GM12878 (cell line): ENCODE measurements at regions not wholly inside any gene's neighbourhood (a gene's known extent, or its start where the extent isn't known, plus 50 kb on each side); places are given as distances from the start of the nearest gene placed in this dataset.

ENCODE experiments used
- ATAC-seq: fragments of 200-7000 bp; cut with Tn5 transposase; 3 replicates; pipeline ENCODE4 v1.9.1; 2020; ENCODE audit warnings: mild to moderate bottlenecking, moderate library complexity
- BruUV-seq: library from RNA; stranded (reverse); fragments of 400-500 nt; replicated peaks from 2 replicates; lab custom pipeline; 2021; lab: Mats Ljungman, UMichigan
- CTCF ChIA-PET: fragments of 300-600 bp; sonication (Branson Sonifier 250); formaldehyde crosslinking; extraction: SDS; loops from one replicate; lab custom pipeline; 2021; ENCODE audit warnings: inconsistent platforms; lab: Yijun Ruan, JAX
- POLR2A ChIA-PET: fragments of 350-600 bp; formaldehyde crosslinking; extraction: SDS; loops from one replicate; lab custom pipeline; 2021; ENCODE audit warnings: inconsistent platforms; lab: Charles Lee
- RAD21 ChIA-PET: fragments of 300-600 bp; sonication (Branson Sonifier 250); formaldehyde crosslinking; loops from one replicate; lab custom pipeline; 2023; ENCODE audit warnings: antibody characterized with exemption; ENCODE audit not compliant: unreplicated experiment; lab: Charles Lee
- SMC1A ChIA-PET: fragments of 300-600 bp; sonication (Branson Sonifier 250); formaldehyde crosslinking; loops from one replicate; lab custom pipeline; 2023; ENCODE audit not compliant: unreplicated experiment, uncharacterized antibody; lab: Charles Lee
- DNase-seq: peaks from one replicate; pipeline ENCODE4 v3.0.0-alpha.2; 2011; ENCODE audit warnings: low read depth, low spot score
- FAIRE-seq: peaks from 3 replicates; lab custom pipeline; 2011; peaks lifted over from hg19 to GRCh38; lab: Jason Lieb, UNC
- H2AFZ ChIP-seq: 2 replicates; pipeline ENCODE4 v1.6.0; 2011; ENCODE audit warnings: low read depth, low read length, control low read depth; ENCODE audit not compliant: control insufficient read depth
- H3K27ac ChIP-seq: 2 replicates; pipeline ENCODE4 v1.5.1; 2011; ENCODE audit warnings: control low read depth; ENCODE audit not compliant: control insufficient read depth, insufficient read depth
- H3K27me3 ChIP-seq, 2 experiments: replicated peaks in 1 of 2; 2 replicates each; pipeline versions ENCODE4 v1.6.0 to v1.6.1; 2011; ENCODE audit warnings: low read length in 1 of 2; ENCODE audit not compliant: control insufficient read depth in 2 of 2, insufficient read depth in 2 of 2
- H3K36me3 ChIP-seq, 2 experiments: 2 replicates each; pipeline ENCODE4 v1.5.1; 2011; ENCODE audit warnings: low read length in 1 of 2; ENCODE audit not compliant: control insufficient read depth in 2 of 2, insufficient read depth in 2 of 2
- H3K4me1 ChIP-seq: 2 replicates; pipeline ENCODE4 v1.6.1; 2011; ENCODE audit warnings: mild to moderate bottlenecking, low read length, moderate library complexity, mixed read lengths; ENCODE audit not compliant: control insufficient read depth, insufficient read depth
- H3K4me2 ChIP-seq: 2 replicates; pipeline ENCODE4 v1.6.0; 2011; ENCODE audit warnings: control low read depth; ENCODE audit not compliant: control insufficient read depth, insufficient read depth
- H3K4me3 ChIP-seq: fragments of 200-600 bp; sonication (generic); 2 replicates; pipeline ENCODE4 v1.5.1; 2016
- H3K79me2 ChIP-seq: 2 replicates; pipeline ENCODE4 v1.6.0; 2011; ENCODE audit warnings: low read length; ENCODE audit not compliant: control insufficient read depth, insufficient read depth
- H3K9ac ChIP-seq: 2 replicates; pipeline ENCODE4 v1.8.0; 2011; ENCODE audit warnings: low read length, control low read depth, mixed read lengths; ENCODE audit not compliant: control insufficient read depth, insufficient read depth
- H3K9me3 ChIP-seq: replicated peaks from 3 replicates; pipeline ENCODE4 v1.5.1; 2011; ENCODE audit warnings: mild to moderate bottlenecking, low read length; ENCODE audit not compliant: control insufficient read depth, insufficient read depth
- H4K20me1 ChIP-seq: 2 replicates; pipeline ENCODE4 v1.6.0; 2011; ENCODE audit not compliant: control insufficient read depth, insufficient read depth
- ATF3 ChIP-seq: IDR thresholded peaks from 2 replicates; pipeline ENCODE4 v1.6.1; 2011; ENCODE audit warnings: low read depth, mild to moderate bottlenecking, low read length, moderate library complexity, borderline replicate concordance; ENCODE audit errors: extremely low read depth
- DPF2 ChIP-seq: fragments of 450-650 bp; IDR thresholded peaks from 2 replicates; pipeline ENCODE4 v1.6.1; 2017; ENCODE audit warnings: mild to moderate bottlenecking
- FOXM1 ChIP-seq: IDR thresholded peaks from 2 replicates; pipeline ENCODE4 v1.6.1; 2012; ENCODE audit warnings: low read depth, mild to moderate bottlenecking, inconsistent platforms, low read length, moderate library complexity
- IKZF1 ChIP-seq: fragments of 450-650 bp; conservative IDR thresholded peaks from 2 replicates; pipeline ENCODE4 v1.6.1; 2017; ENCODE audit warnings: antibody characterized with exemption, mild to moderate bottlenecking
- MYB ChIP-seq: fragments of 150-350 bp; IDR thresholded peaks from 2 replicates; pipeline ENCODE4 v1.6.1; 2014; ENCODE audit warnings: mild to moderate bottlenecking, low read depth, low read length, borderline replicate concordance
- POLR2A ChIP-seq: IDR thresholded peaks from 2 replicates; pipeline ENCODE4 v1.6.1; 2011; ENCODE audit warnings: low read depth, mild to moderate bottlenecking, low read length
- RB1 ChIP-seq: fragments of 450-650 bp; formaldehyde crosslinking; IDR thresholded peaks from 2 replicates; pipeline ENCODE4 v1.6.1; 2017; ENCODE audit warnings: mild to moderate bottlenecking, borderline replicate concordance
- RBBP5 ChIP-seq: fragments of 200-600 bp; sonication (generic); conservative IDR thresholded peaks from 2 replicates; pipeline ENCODE4 v1.6.1; 2016
- SMARCA5 ChIP-seq: fragments of 450-650 bp; IDR thresholded peaks from 2 replicates; pipeline ENCODE4 v1.6.1; 2017; ENCODE audit warnings: mild to moderate bottlenecking
- SPI1 ChIP-seq: IDR thresholded peaks from 2 replicates; pipeline ENCODE4 v1.6.1; 2011; ENCODE audit warnings: low read depth, mild to moderate bottlenecking, low read length, moderate library complexity, borderline replicate concordance; ENCODE audit not compliant: insufficient read depth
- WRNIP1 ChIP-seq: IDR thresholded peaks from 2 replicates; pipeline ENCODE4 v1.6.1; 2011; ENCODE audit warnings: low read depth, low read length, improper control_type of control experiment, borderline replicate concordance
- WGBS: methylation state at CpG from one replicate; pipeline ENCODE4 v1.1.6; 2016; ENCODE audit warnings: low lambda C conversion rate; ENCODE audit not compliant: insufficient replicate concordance, insufficient coverage; ENCODE audit errors: missing lambda C conversion rate; 5-methylcytosine and 5-hydroxymethylcytosine counted together
- in situ Hi-C: fragments of 300-500 bp; cut with MboI; formaldehyde crosslinking; loops from 9 replicates; pipeline ENCODE4 v1.14.3; 2018; ENCODE audit warnings: mixed read lengths
- intact Hi-C: fragments of 100-400 bp; cut with micrococcal nuclease; formaldehyde crosslinking; loops from one replicate; pipeline ENCODE4 v1.14.2; 2022; ENCODE audit not compliant: unreplicated experiment
- TF ChIP-seq, protein P1 (sequence below): fragments of 450-650 bp; IDR thresholded peaks from 2 replicates; pipeline ENCODE4 v1.6.1; 2016; ENCODE audit warnings: mild to moderate bottlenecking, moderate library complexity, borderline replicate concordance
- TF ChIP-seq, protein P2 (sequence below), 3 experiments: IDR thresholded peaks in 2 of 3; conservative IDR thresholded peaks in 1 of 3; 2 replicates each; pipeline ENCODE4 v1.5.1; 2011; ENCODE audit warnings: low read depth in 3 of 3, low read length in 3 of 3, mild to moderate bottlenecking in 3 of 3, control low read depth in 2 of 3, moderate library complexity in 2 of 3, inconsistent platforms in 1 of 3, mixed read lengths in 1 of 3; ENCODE audit not compliant: control insufficient read depth in 2 of 3, insufficient read depth in 1 of 3; ENCODE audit errors: extremely low read depth in 1 of 3
- TF ChIP-seq, protein P3 (sequence below): IDR thresholded peaks from 2 replicates; pipeline ENCODE4 v1.6.1; 2012; ENCODE audit warnings: low read depth, low read length, improper control_type of control experiment

- 93% methylated on average over 7 of the region's 7 CpGs for WGBS
- Histone ChIP-seq H4K20me1 (no peaks in the 10 kb centered on the region), H2AFZ (no peak overlapping the region), H3K4me3 (no peak overlapping the region), H3K27me3 (no peaks in the 10 kb centered on the region), H3K4me2 (no peak overlapping the region), H3K4me1 (no peaks in the 10 kb centered on the region), H3K79me2 (no peaks in the 10 kb centered on the region), H3K36me3 (no peaks in the 10 kb centered on the region), H3K9ac (no peak overlapping the region), H3K9me3 (no peaks in the 10 kb centered on the region)
- intact Hi-C loops: no loop called here
- SMC1A ChIA-PET: interaction anchor here (0.6 kb wide), 1 partner anchor 235 kb away, joined by 4 read pairs; no protein-coding TSS in a partner anchor
- BruUV-seq: no TSS peak
- CTCF ChIA-PET: interaction anchor here (1.0 to 3.0 kb wide), 3 partner anchors 8 to 396 kb away, joined by 5 to 9 read pairs (median 5); partner anchors contain the start of gene TRIB2
- in situ Hi-C loops: no loop called here
- RAD21 ChIA-PET: no interaction called here
- POLR2A ChIA-PET: no interaction called here
- DNase-seq (no peak), FAIRE-seq (no peak), ATAC-seq (no peak)
- no peak for TF ChIP-seq MYB
- TF ChIP-seq, protein P1, sequence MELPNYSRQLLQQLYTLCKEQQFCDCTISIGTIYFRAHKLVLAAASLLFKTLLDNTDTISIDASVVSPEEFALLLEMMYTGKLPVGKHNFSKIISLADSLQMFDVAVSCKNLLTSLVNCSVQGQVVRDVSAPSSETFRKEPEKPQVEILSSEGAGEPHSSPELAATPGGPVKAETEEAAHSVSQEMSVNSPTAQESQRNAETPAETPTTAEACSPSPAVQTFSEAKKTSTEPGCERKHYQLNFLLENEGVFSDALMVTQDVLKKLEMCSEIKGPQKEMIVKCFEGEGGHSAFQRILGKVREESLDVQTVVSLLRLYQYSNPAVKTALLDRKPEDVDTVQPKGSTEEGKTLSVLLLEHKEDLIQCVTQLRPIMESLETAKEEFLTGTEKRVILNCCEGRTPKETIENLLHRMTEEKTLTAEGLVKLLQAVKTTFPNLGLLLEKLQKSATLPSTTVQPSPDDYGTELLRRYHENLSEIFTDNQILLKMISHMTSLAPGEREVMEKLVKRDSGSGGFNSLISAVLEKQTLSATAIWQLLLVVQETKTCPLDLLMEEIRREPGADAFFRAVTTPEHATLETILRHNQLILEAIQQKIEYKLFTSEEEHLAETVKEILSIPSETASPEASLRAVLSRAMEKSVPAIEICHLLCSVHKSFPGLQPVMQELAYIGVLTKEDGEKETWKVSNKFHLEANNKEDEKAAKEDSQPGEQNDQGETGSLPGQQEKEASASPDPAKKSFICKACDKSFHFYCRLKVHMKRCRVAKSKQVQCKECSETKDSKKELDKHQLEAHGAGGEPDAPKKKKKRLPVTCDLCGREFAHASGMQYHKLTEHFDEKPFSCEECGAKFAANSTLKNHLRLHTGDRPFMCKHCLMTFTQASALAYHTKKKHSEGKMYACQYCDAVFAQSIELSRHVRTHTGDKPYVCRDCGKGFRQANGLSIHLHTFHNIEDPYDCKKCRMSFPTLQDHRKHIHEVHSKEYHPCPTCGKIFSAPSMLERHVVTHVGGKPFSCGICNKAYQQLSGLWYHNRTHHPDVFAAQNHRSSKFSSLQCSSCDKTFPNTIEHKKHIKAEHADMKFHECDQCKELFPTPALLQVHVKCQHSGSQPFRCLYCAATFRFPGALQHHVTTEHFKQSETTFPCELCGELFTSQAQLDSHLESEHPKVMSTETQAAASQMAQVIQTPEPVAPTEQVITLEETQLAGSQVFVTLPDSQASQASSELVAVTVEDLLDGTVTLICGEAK: no peak
- TF ChIP-seq SPI1: no peak
- TF ChIP-seq RB1: no peak
- no peak for TF ChIP-seq WRNIP1
- TF ChIP-seq POLR2A: no peak
- TF ChIP-seq, protein P2, sequence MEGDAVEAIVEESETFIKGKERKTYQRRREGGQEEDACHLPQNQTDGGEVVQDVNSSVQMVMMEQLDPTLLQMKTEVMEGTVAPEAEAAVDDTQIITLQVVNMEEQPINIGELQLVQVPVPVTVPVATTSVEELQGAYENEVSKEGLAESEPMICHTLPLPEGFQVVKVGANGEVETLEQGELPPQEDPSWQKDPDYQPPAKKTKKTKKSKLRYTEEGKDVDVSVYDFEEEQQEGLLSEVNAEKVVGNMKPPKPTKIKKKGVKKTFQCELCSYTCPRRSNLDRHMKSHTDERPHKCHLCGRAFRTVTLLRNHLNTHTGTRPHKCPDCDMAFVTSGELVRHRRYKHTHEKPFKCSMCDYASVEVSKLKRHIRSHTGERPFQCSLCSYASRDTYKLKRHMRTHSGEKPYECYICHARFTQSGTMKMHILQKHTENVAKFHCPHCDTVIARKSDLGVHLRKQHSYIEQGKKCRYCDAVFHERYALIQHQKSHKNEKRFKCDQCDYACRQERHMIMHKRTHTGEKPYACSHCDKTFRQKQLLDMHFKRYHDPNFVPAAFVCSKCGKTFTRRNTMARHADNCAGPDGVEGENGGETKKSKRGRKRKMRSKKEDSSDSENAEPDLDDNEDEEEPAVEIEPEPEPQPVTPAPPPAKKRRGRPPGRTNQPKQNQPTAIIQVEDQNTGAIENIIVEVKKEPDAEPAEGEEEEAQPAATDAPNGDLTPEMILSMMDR (IDR thresholded peaks at IDR 0.05 in 2 of 3, conservative IDR thresholded peaks at IDR 0.05 in 1 of 3; ENCODE audit: control insufficient read depth in 2 of 3, extremely low read depth in 1 of 3, insufficient read depth in 1 of 3, low read depth in 3 of 3, low read length in 3 of 3): no peak
- TF ChIP-seq DPF2: no peak
- TF ChIP-seq SMARCA5: no peak
- no peak for TF ChIP-seq ATF3
- TF ChIP-seq FOXM1: no peak
- TF ChIP-seq IKZF1: no peak
- TF ChIP-seq, protein P3, sequence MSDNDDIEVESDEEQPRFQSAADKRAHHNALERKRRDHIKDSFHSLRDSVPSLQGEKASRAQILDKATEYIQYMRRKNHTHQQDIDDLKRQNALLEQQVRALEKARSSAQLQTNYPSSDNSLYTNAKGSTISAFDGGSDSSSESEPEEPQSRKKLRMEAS: no peak
- TF ChIP-seq RBBP5: no peak
- TF ChIP-seq, all 136 proteins: peak for 0
- H3K27ac ChIP-seq: no peak overlapping the region
Observed at GRCh38 chr2:12320027-12320734, 396.6 kb upstream of the TRIB2 start.
